ENCODE measurements at regions not wholly inside any gene's neighbourhood (a gene's known extent, or its start where the extent isn't known, plus 50 kb on each side); places are given as distances from the start of the nearest gene placed in this dataset.

GRCh38 chr6:74993136-74993535 lies 212.7 kb downstream of the COL12A1 start:
- H3K27ac ChIP-seq (ENCODE audit: low read depth in 2 of 2, low read length in 1 of 2): no peak overlapping the region
- WGBS, 2 donors: 38 to 43% methylated on average over 1 of the region's 1 CpG
- H3K27me3 ChIP-seq (ENCODE audit: control insufficient read depth in 1 of 2, insufficient read depth in 2 of 2, low read length in 2 of 2): no peaks in the 10 kb centered on the region
- H3K9me3 ChIP-seq (ENCODE audit: control insufficient read depth in 2 of 2, insufficient read depth in 1 of 2, low read depth in 1 of 2, low read length in 1 of 2): no peaks in the 10 kb centered on the region
- no peak overlapping the region for H3K4me3 ChIP-seq (ENCODE audit: low read depth in 1 of 2, low read length in 2 of 2)
- no peaks in the 10 kb centered on the region for H3K36me3 ChIP-seq (ENCODE audit: control insufficient read depth in 2 of 2, insufficient read depth in 2 of 2, low read length in 1 of 2)
- no peaks in the 10 kb centered on the region for H3K4me1 ChIP-seq (ENCODE audit: control insufficient read depth in 2 of 2, insufficient read depth in 2 of 2, low read length in 1 of 2)

GRCh38 chr6:74991573-74992332 lies 214.1 kb downstream of the COL12A1 start:
- no peaks in the 10 kb centered on the region for H3K27me3 ChIP-seq (ENCODE audit: control insufficient read depth in 1 of 2, insufficient read depth in 2 of 2, low read length in 2 of 2)
- peak overlapping the region; percentile 55 to 77 for H3K27ac ChIP-seq (ENCODE audit: low read depth in 2 of 2, low read length in 1 of 2)
- 50 to 68% methylated on average over 3 of the region's 3 CpGs for WGBS, 2 donors

GRCh38 chr6:74979065-74979766 lies 226.6 kb downstream of the COL12A1 start:
- no peaks in the 10 kb centered on the region for H3K4me1 ChIP-seq (ENCODE audit: control insufficient read depth in 2 of 2, insufficient read depth in 2 of 2, low read length in 1 of 2)
- H3K9me3 ChIP-seq (ENCODE audit: control insufficient read depth in 2 of 2, insufficient read depth in 1 of 2, low read depth in 1 of 2, low read length in 1 of 2): no peaks in the 10 kb centered on the region
- H3K27me3 ChIP-seq (ENCODE audit: control insufficient read depth in 1 of 2, insufficient read depth in 2 of 2, low read length in 2 of 2): no peaks in the 10 kb centered on the region
- no peaks in the 10 kb centered on the region for H3K36me3 ChIP-seq (ENCODE audit: control insufficient read depth in 2 of 2, insufficient read depth in 2 of 2, low read length in 1 of 2)
- H3K27ac ChIP-seq (ENCODE audit: low read depth in 2 of 2, low read length in 1 of 2): no peak overlapping the region
- 83 to 86% methylated on average over 7 of the region's 7 CpGs for WGBS, 2 donors
- no peak overlapping the region for H3K4me3 ChIP-seq (ENCODE audit: low read depth in 1 of 2, low read length in 2 of 2)

More at GRCh38 chr6:74991573-74992332, 214.1 kb downstream of the COL12A1 start:
- Histone ChIP-seq H3K9me3 (ENCODE audit: control insufficient read depth in 2 of 2, insufficient read depth in 1 of 2, low read depth in 1 of 2, low read length in 1 of 2) (peaks cover 0 to 3% of the 10 kb centered on the region in 2 donors), H3K4me1 (ENCODE audit: control insufficient read depth in 2 of 2, insufficient read depth in 2 of 2, low read length in 1 of 2) (no peaks in the 10 kb centered on the region), H3K36me3 (ENCODE audit: control insufficient read depth in 2 of 2, insufficient read depth in 2 of 2, low read length in 1 of 2) (no peaks in the 10 kb centered on the region), H3K4me3 (ENCODE audit: low read depth in 1 of 2, low read length in 2 of 2) (no peak overlapping the region)

GRCh38 chr6:74976701-74977100 lies 229.2 kb downstream of the COL12A1 start:
- no peaks in the 10 kb centered on the region for H3K36me3 ChIP-seq (ENCODE audit: control insufficient read depth in 2 of 2, insufficient read depth in 2 of 2, low read length in 1 of 2)
- no peaks in the 10 kb centered on the region for H3K9me3 ChIP-seq (ENCODE audit: control insufficient read depth in 2 of 2, insufficient read depth in 1 of 2, low read depth in 1 of 2, low read length in 1 of 2)
- H3K27ac ChIP-seq (ENCODE audit: low read depth in 2 of 2, low read length in 1 of 2): no peak overlapping the region
- no peak overlapping the region for H3K4me3 ChIP-seq (ENCODE audit: low read depth in 1 of 2, low read length in 2 of 2)
- 59 to 70% methylated on average over 2 of the region's 2 CpGs for WGBS, 2 donors
- H3K27me3 ChIP-seq (ENCODE audit: control insufficient read depth in 1 of 2, insufficient read depth in 2 of 2, low read length in 2 of 2): no peaks in the 10 kb centered on the region
- H3K4me1 ChIP-seq (ENCODE audit: control insufficient read depth in 2 of 2, insufficient read depth in 2 of 2, low read length in 1 of 2): no peaks in the 10 kb centered on the region

GRCh38 chr6:74976026-74976425 lies 229.8 kb downstream of the COL12A1 start:
- Histone ChIP-seq H3K4me1 (ENCODE audit: control insufficient read depth in 2 of 2, insufficient read depth in 2 of 2, low read length in 1 of 2) (no peaks in the 10 kb centered on the region), H3K36me3 (ENCODE audit: control insufficient read depth in 2 of 2, insufficient read depth in 2 of 2, low read length in 1 of 2) (no peaks in the 10 kb centered on the region), H3K27me3 (ENCODE audit: control insufficient read depth in 1 of 2, insufficient read depth in 2 of 2, low read length in 2 of 2) (no peaks in the 10 kb centered on the region), H3K4me3 (ENCODE audit: low read depth in 1 of 2, low read length in 2 of 2) (no peak overlapping the region), H3K27ac (ENCODE audit: low read depth in 2 of 2, low read length in 1 of 2) (no peak overlapping the region), H3K9me3 (ENCODE audit: control insufficient read depth in 2 of 2, insufficient read depth in 1 of 2, low read depth in 1 of 2, low read length in 1 of 2) (no peaks in the 10 kb centered on the region)

- no peaks in the 10 kb centered on the region for H3K4me1 ChIP-seq (ENCODE audit: control insufficient read depth in 2 of 2, insufficient read depth in 2 of 2, low read length in 1 of 2)
- H3K36me3 ChIP-seq (ENCODE audit: control insufficient read depth in 2 of 2, insufficient read depth in 2 of 2, low read length in 1 of 2): no peaks in the 10 kb centered on the region
- no peaks in the 10 kb centered on the region for H3K9me3 ChIP-seq (ENCODE audit: control insufficient read depth in 2 of 2, insufficient read depth in 1 of 2, low read depth in 1 of 2, low read length in 1 of 2)
- H3K27me3 ChIP-seq (ENCODE audit: control insufficient read depth in 1 of 2, insufficient read depth in 2 of 2, low read length in 2 of 2): no peaks in the 10 kb centered on the region
- no peak overlapping the region for H3K4me3 ChIP-seq (ENCODE audit: low read depth in 1 of 2, low read length in 2 of 2)
- H3K27ac ChIP-seq (ENCODE audit: low read depth in 2 of 2, low read length in 1 of 2): no peak overlapping the region
These were observed 232.3 kb downstream of the COL12A1 start for GRCh38 chr6:74973591-74973990.

- Histone ChIP-seq H3K4me3 (ENCODE audit: low read depth in 1 of 2, low read length in 2 of 2) (no peak overlapping the region), H3K36me3 (ENCODE audit: control insufficient read depth in 2 of 2, insufficient read depth in 2 of 2, low read length in 1 of 2) (no peaks in the 10 kb centered on the region), H3K9me3 (ENCODE audit: control insufficient read depth in 2 of 2, insufficient read depth in 1 of 2, low read depth in 1 of 2, low read length in 1 of 2) (no peaks in the 10 kb centered on the region), H3K27ac (ENCODE audit: low read depth in 2 of 2, low read length in 1 of 2) (no peak overlapping the region), H3K4me1 (ENCODE audit: control insufficient read depth in 2 of 2, insufficient read depth in 2 of 2, low read length in 1 of 2) (no peaks in the 10 kb centered on the region), H3K27me3 (ENCODE audit: control insufficient read depth in 1 of 2, insufficient read depth in 2 of 2, low read length in 2 of 2) (no peaks in the 10 kb centered on the region)
These were observed 234.2 kb downstream of the COL12A1 start for GRCh38 chr6:74971633-74972032.

GRCh38 chr6:74969591-74970267 lies 236.1 kb downstream of the COL12A1 start:
- 33 to 38% methylated on average over 4 of the region's 4 CpGs for WGBS, 2 donors
- no peak overlapping the region for H3K4me3 ChIP-seq (ENCODE audit: low read depth in 1 of 2, low read length in 2 of 2)
- H3K4me1 ChIP-seq (ENCODE audit: control insufficient read depth in 2 of 2, insufficient read depth in 2 of 2, low read length in 1 of 2): no peaks in the 10 kb centered on the region
- peaks cover 0 to 2% of the 10 kb centered on the region in 2 donors for H3K9me3 ChIP-seq (ENCODE audit: control insufficient read depth in 2 of 2, insufficient read depth in 1 of 2, low read depth in 1 of 2, low read length in 1 of 2)
- H3K27me3 ChIP-seq (ENCODE audit: control insufficient read depth in 1 of 2, insufficient read depth in 2 of 2, low read length in 2 of 2): no peaks in the 10 kb centered on the region
- H3K36me3 ChIP-seq (ENCODE audit: control insufficient read depth in 2 of 2, insufficient read depth in 2 of 2, low read length in 1 of 2): no peaks in the 10 kb centered on the region
- H3K27ac ChIP-seq (ENCODE audit: low read depth in 2 of 2, low read length in 1 of 2): no peak overlapping the region

GRCh38 chr6:74967821-74968220 lies 238.0 kb downstream of the COL12A1 start:
- H3K9me3 ChIP-seq (ENCODE audit: control insufficient read depth in 2 of 2, insufficient read depth in 1 of 2, low read depth in 1 of 2, low read length in 1 of 2): peaks cover 0 to 2% of the 10 kb centered on the region in 2 donors
- H3K4me1 ChIP-seq (ENCODE audit: control insufficient read depth in 2 of 2, insufficient read depth in 2 of 2, low read length in 1 of 2): no peaks in the 10 kb centered on the region
- H3K27ac ChIP-seq (ENCODE audit: low read depth in 2 of 2, low read length in 1 of 2): no peak overlapping the region
- no peaks in the 10 kb centered on the region for H3K36me3 ChIP-seq (ENCODE audit: control insufficient read depth in 2 of 2, insufficient read depth in 2 of 2, low read length in 1 of 2)
- 82 to 88% methylated on average over 1 of the region's 1 CpG for WGBS, 2 donors
- no peak overlapping the region for H3K4me3 ChIP-seq (ENCODE audit: low read depth in 1 of 2, low read length in 2 of 2)
- H3K27me3 ChIP-seq (ENCODE audit: control insufficient read depth in 1 of 2, insufficient read depth in 2 of 2, low read length in 2 of 2): no peaks in the 10 kb centered on the region
